Breast epithelium (tissue), 4 donors: ENCODE measurements at regions not wholly inside any gene's neighbourhood (a gene's known extent, or its start where the extent isn't known, plus 50 kb on each side); places are given as distances from the start of the nearest gene placed in this dataset.
"Not testable (repeated sequence)": the region's sequence is repeated elsewhere in the genome, so short reads cannot be mapped to it uniquely, and the experiment has no call there.

ENCODE experiments used
- DNase-seq, 2 donors: peaks; one replicate each; pipeline ENCODE4 v3.0.0-alpha.2; 2019; ENCODE audit warnings: low spot score in 2 of 2
- H3K27ac ChIP-seq, 2 donors: fragments of 200-600 bp; sonication (generic) in 1 of 2; one replicate each; pipeline ENCODE4 v1.5.1; 2016 to 2019; ENCODE audit warnings: mild to moderate bottlenecking in 1 of 2
- H3K27me3 ChIP-seq, 2 donors: fragments of 200-600 bp; sonication (generic) in 1 of 2; one replicate each; pipeline versions ENCODE4 v1.5.1 to v1.6.0; 2017 to 2019; ENCODE audit warnings: control low read depth in 1 of 2, mild to moderate bottlenecking in 1 of 2
- H3K36me3 ChIP-seq: fragments of 200-600 bp; one replicate; pipeline ENCODE4 v1.5.1; 2019
- H3K4me1 ChIP-seq, 2 donors: fragments of 200-600 bp; sonication (generic); one replicate each; pipeline ENCODE4 v1.5.1; 2016 to 2019; ENCODE audit warnings: control low read depth in 1 of 2
- H3K4me3 ChIP-seq, 3 donors: fragments of 200-600 bp; sonication (generic); 1 replicate in 2 of 3; 2 replicates in 1 of 3; pipeline ENCODE4 v1.5.1; 2016 to 2019; ENCODE audit warnings: mild to moderate bottlenecking in 3 of 3, moderate library complexity in 2 of 3
- H3K9me3 ChIP-seq, 2 donors: fragments of 200-600 bp; sonication (generic) in 1 of 2; one replicate each; pipeline ENCODE4 v1.5.1; 2016 to 2019; ENCODE audit warnings: control low read depth in 1 of 2
- CTCF ChIP-seq, 3 donors: fragments of 450-650 bp; IDR thresholded peaks; one replicate each; pipeline ENCODE4 v1.5.1; 2016 to 2017; ENCODE audit warnings: antibody characterized with exemption in 3 of 3, mild to moderate bottlenecking in 3 of 3, moderate library complexity in 3 of 3
- POLR2A ChIP-seq: fragments of 450-650 bp; IDR thresholded peaks from one replicate; pipeline ENCODE4 v1.6.1; 2016; ENCODE audit warnings: antibody characterized with exemption, mild to moderate bottlenecking, moderate library complexity
- POLR2AphosphoS5 ChIP-seq, 3 donors: sonication (generic); formaldehyde crosslinking; IDR thresholded peaks; one replicate each; pipeline ENCODE4 v1.6.1; 2017; ENCODE audit warnings: antibody characterized with exemption in 3 of 3
- intact Hi-C: fragments of 100-400 bp; cut with DNase I; formaldehyde crosslinking; loops from one replicate; pipeline ENCODE4 v1.15.1; 2023; ENCODE audit warnings: low total_unique reads

GRCh38 chr4:3586596-3586995 is 54.4 kb upstream of the LRPAP1 start:
- intact Hi-C loops: not testable (repeated sequence)

GRCh38 chr4:3585567-3585966 is 53.3 kb upstream of the LRPAP1 start:
- H3K27me3 ChIP-seq, H3K36me3 ChIP-seq, H3K4me3 ChIP-seq, DNase-seq, H3K27ac ChIP-seq, intact Hi-C loops, H3K9me3 ChIP-seq, H3K4me1 ChIP-seq: not testable (repeated sequence)

More at GRCh38 chr4:3586596-3586995, 54.4 kb upstream of the LRPAP1 start:
- H3K4me1 ChIP-seq, H3K36me3 ChIP-seq, H3K9me3 ChIP-seq, H3K4me3 ChIP-seq, H3K27ac ChIP-seq, DNase-seq, H3K27me3 ChIP-seq: not testable (repeated sequence)

GRCh38 chr4:3582091-3582475 is 49.9 kb upstream of the LRPAP1 start:
- Histone ChIP-seq H3K36me3 (no peaks in the 10 kb centered on the region), H3K9me3 (no peaks in the 10 kb centered on the region), H3K4me3 (no peak overlapping the region), H3K4me1 (no peaks in the 10 kb centered on the region), H3K27me3 (no peaks in the 10 kb centered on the region), H3K27ac (no peak overlapping the region)
- DNase-seq: no peak
- intact Hi-C loops: no loop called here
- TF ChIP-seq CTCF (IDR thresholded peaks at IDR 0.05) (no peak), POLR2AphosphoS5 (IDR thresholded peaks at IDR 0.05) (no peak), POLR2A (no peak)
